GM21528 (cell line): ENCODE measurements at regions not wholly inside any gene's neighbourhood (a gene's known extent, or its start where the extent isn't known, plus 50 kb on each side); places are given as distances from the start of the nearest gene placed in this dataset.

Experiments
- ATAC-seq: cut with Tn5 transposase; IDR thresholded peaks from one replicate; pipeline ENCODE4 v1.9.1; 2021; ENCODE audit warnings: mild to moderate bottlenecking, moderate library complexity; ENCODE audit not compliant: unreplicated experiment, low FRiP score

DNA sequence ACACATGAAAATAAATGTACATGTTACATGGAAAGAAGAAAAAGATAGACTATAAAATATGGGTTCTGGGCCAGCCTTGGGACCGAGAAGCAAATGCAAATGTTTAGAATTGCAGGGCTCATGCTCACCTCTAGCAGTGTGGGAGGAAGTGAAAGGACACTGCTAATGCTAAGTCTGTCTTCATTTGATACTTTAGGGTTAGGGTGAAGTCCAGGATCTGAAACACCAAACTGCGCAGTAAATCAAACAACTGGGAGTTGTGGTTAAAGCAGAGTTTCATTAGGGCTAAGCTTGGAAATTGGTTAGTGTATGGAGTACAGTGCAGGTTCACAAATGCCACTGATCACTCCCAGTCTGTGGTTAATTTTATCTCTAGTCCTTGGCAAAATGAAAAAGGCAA, 73.2 kb upstream of the PDK4 start:
- peak; percentile 83 for ATAC-seq

GRCh38 chr7:95668504-95669018, 72.2 kb upstream of the PDK4 start:
- ATAC-seq = no peak

GRCh38 chr7:95662987-95663386, 66.7 kb upstream of the PDK4 start:
- no peak for ATAC-seq

DNA sequence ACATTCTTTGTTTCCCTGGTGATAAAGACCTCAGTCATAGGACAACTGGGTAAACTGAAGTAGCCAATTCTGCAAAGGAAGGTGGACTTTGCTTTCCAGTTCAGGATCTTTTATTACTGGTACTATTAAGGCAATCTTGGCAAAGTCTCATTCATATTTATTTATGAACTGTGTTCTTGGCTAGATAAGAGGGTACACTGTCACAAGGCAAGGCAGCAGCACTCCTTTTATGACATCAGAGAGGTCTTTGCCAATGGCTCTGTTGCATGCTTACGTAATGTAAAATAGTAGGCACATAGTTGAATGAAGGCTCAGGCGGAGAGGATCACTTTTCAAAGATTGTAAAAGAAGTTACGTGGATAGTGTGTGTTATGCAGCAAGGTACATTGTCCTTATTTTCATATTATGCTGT, 63.7 kb upstream of the PDK4 start:
- ATAC-seq = no peak

GRCh38 chr7:95658676-95659075, 62.4 kb upstream of the PDK4 start:
- ATAC-seq = no peak

DNA sequence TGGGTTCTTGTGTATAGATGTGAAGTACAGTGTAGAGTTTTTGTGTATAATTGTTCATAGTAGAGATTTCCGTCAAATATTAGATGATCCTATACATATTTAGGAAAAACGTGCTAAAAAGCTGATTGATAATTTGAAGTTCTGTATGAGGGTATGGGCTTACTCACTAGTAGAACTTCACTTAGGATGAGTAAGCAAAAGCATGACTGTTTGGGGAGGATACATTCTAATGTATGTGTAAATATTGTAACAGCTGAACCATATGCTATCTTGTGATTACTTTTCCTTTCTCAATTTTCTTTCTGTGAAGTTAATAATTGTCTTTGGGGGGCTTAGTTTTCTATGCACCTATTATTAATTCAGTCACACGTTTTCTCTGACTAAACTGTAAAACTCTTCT, 53.2 kb upstream of the PDK4 start:
- no peak for ATAC-seq

- no peak for ATAC-seq
Measured at GRCh38 chr7:95646350-95646749, 50.0 kb upstream of the PDK4 start.
